HG02970 (cell line): ENCODE measurements at regions not wholly inside any gene's neighbourhood (a gene's known extent, or its start where the extent isn't known, plus 50 kb on each side); places are given as distances from the start of the nearest gene placed in this dataset.
"Not testable (repeated sequence)": the region's sequence is repeated elsewhere in the genome, so short reads cannot be mapped to it uniquely, and the experiment has no call there.

ENCODE experiments used
- ATAC-seq: cut with Tn5 transposase; IDR thresholded peaks from one replicate; pipeline ENCODE4 v1.9.1; 2021; ENCODE audit warnings: mild to moderate bottlenecking, moderate library complexity, moderate number of reproducible peaks; ENCODE audit not compliant: unreplicated experiment, low FRiP score

DNA sequence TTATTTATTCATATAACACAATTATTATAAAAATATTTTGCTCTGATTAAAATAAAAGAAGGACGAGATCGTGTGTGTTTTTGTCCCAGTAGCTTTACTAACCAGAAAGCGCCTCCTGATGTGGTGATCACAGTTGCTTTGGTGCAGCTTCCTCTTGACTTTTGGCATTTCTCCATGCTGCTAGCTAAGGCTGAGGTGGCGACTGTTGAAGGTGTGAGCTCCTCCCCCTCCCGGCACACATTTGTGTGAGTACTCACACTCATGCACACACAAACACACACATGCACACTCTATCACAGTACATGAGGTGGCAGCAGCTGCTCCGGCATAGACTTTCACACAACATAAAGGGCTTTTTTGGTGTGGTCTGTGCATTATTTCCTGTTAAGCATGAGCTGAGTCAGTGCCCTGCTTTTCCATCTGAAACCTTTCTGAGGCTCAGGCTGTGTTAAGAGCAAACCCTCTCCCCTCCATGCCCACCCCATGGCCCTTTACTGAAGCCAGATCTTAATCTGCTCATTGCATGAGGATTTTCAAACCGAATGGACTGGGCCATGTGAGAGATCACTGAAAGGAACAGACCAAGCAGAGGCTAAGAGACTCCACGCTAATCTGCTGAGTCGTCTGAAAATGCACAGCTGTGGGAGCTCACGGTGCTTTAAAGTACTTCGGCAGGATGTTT lies 53.3 kb downstream of the FOXD4L1 start:
- ATAC-seq = peak; percentile 62

DNA sequence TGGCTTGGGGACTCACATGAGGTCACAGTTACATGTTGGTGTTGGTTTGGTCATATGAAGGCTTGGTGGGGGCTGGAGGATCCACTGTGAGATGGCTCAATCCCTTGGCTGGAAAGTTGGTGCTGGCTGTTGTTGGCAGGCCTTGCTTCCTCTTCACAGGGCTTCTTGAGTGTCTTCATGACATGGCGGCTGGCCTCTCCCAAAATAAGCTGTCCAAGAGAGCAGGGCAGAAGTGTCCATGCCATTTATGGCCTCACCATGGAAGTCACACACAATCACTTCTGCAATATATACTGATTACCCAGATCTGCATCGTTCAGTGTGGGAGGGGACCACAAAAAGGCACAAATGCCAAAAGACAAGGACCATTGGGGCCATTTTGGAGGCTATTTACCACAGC lies 61.4 kb downstream of the FOXD4L1 start:
- ATAC-seq = not testable (repeated sequence)

DNA sequence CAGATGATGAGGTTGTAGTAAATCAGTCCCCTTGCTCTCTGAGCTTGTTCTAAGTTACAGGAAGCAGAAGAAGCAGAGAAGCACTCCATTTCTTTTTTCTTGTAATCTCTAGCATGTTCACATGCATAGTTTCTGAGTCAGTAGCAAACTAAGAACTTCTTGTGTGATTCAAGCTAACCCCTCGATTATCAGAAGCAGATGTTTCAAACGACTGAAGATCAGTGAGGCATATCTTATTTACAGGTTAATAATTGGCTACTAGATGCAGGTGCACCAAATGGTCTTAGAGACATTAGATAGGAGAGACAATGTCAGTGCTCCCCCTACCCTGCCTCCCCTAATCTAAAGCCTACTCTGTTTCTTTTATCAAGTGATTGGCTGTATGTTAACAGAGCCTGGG lies 64.2 kb downstream of the FOXD4L1 start:
- peak; percentile 61 for ATAC-seq

DNA sequence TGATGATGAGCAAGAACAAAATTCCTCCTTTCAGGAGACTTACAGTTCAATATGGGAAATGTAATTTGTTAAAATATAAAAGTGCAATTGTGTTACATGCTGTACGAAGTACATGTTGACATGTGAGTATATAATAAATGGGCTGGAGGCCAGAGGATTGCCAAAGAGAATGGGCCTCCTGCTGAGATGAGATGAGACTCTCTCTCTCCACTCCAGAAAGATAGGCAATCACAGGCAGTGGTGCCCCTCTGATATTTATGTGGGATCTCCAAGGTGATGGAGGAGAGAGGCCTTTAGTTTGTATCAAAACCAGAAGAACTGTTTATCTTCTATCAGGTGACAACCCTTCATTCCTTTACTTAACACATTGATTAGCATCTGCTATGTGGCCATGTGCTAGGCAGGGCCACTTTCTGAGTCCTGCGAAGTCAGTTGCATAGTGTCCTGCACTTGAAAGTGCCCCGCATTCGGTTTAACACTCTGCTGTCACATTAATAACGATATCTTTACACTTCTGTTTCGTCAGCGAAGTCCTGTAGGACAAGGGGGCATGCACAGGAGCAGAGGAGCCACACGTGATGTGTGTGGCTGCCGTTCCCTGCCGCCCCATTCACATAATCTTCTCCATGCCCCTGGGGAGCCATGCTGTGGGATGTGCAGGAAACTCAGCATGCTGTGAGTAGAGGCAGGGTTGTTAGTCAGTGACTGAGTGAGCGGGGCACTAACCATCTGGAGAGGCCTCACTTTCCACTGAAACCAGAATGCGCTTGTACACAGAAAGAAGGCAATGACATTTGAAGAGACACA lies 60.2 kb upstream of the RABL2A start:
- not testable (repeated sequence) for ATAC-seq

DNA sequence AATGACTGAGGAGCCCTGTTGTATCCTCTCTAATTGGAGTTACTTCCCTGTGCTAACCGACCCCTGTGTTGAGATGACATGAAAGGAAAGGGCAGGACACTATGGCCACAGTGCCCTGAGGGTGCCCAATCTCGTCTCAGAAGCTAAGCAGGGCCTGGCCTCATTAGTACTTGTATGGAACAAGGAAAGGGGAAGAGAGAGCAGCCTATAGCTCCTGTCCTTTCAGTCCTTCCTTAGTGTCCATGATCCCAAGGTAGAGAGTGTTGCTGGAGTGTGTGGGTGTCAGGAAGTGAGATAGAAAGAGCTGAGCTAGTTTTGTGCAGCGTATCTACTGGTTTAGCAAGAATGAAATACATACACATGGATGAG lies 59.6 kb upstream of the RABL2A start:
- ATAC-seq = not testable (repeated sequence)

DNA sequence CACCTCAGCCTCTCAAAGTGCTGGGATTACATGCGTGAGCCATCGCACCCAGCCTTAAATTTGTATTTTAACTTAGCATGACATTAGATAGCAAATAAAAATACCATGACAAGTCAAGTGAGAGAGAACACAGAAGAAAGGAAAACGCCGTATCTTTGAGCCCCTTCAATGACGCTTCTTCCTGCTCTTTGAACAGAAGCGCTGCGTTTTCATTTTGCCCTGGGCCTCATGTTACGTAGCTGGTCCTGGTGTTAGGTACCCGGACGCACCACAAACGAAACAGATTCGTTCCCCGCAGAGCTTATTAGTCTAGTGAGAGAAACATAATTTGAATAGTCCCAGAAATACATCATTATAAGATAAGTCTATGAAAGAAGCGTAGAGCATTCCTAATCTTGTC lies 58.8 kb upstream of the RABL2A start:
- not testable (repeated sequence) for ATAC-seq

DNA sequence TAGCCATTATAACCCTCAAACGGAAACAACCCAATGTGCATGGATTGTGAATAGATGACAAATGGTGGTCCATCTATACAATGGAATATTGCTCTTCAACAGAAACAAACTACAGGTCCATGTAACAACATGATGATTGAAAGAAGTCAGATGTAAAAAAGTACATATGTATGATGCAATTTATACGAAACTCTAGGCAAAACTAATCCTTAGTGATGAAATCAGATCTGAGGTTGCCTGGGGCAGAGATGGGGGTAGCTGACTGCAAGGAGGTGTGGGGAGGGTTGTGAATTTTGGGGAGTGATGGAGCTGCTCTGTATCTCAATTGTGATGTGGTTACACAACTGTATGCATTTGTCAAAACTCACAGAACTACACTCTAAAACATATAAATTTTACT lies 57.0 kb upstream of the RABL2A start:
- not testable (repeated sequence) for ATAC-seq

DNA sequence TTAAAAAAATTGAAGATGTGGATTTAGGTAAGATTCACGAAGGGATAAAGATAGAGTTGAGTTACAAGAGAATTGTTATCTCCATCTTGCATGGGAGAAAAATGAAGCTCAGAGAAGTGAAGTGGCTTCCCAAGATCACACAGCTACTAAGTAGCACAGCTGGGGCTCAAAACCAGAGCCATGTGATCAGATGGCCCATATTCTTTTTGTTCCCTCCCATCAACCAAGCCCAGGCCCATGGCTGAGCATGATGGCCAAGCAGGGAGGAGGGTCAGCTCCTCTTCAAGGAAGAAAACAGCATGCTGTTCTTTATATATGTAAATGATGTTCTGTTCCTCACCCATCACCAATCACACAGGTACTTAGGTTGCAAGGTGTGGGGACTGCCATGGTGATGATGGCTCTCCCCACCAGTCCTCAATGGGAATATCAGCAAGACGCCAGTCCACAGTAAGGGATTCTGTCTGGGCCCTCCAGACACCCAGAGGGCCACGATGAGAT lies 56.5 kb upstream of the RABL2A start:
- not testable (repeated sequence) for ATAC-seq

DNA sequence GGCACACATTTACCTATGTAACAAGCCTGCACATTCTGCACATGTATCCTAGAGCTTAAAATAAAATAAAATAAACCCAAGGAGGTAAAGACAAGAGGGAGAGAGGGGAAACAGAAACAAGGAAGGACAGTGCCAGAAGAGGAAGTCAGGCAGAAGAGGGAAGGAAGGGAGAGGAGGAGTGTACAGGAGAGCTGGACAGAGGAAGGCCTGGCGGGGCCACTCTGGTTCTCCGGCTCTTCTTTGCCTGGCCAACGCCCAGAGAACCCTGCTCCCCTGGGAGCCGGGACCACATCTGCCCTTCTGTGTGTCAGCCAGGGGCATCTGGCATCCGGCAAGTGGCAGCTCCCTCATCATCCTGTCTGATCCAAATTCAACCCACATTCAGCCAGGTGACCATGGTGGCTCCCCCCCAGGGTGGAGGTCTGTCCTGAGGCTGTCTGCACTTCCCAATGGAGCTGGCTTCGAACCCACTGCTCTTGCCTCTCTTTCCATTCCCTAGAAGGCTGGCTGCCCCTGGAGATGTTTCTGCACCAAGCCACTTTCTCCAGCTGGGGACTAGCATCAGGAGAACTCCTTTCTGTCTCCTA lies 55.5 kb upstream of the RABL2A start:
- not testable (repeated sequence) for ATAC-seq

DNA sequence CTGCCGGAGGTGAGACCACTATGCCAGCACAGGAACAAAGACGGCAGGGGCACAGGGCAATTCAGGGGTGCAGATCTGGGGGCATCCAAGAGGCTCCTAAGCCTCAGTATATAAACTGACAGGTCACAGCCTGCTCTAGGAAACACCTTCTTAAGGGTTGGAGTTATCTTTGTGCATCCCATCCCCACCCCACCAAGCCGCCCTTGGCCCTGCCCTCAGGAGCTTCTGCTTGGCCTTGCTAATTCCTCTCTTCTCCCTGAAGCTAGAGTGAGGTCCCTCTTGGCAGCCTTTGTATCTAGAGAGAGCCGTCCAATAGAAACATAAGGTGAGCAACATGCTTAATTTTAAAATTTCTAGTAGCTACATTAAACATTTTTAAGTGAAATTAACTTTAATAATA lies 51.3 kb upstream of the RABL2A start:
- not testable (repeated sequence) for ATAC-seq

DNA sequence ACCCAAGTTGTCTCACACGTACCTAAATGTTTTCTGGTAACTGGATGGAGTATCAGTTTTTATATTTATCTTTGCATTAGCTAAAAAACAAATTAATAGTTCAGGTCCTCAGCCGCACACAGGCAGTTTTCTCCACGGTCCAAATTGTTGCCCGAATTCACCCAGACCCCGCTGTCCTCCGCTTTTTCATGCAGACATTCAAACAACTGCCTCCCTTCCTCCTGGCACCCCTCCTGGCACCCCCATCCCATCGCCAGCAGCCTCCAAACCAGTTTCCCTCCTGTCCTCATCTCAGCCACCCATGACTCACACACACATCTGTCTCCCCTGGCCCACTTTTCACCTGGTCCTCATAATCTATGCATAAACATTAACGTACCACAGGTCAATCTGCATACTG lies 50.7 kb upstream of the RABL2A start:
- ATAC-seq = not testable (repeated sequence)
